Mammary epithelial cell (primary cell): ENCODE measurements at regions not wholly inside any gene's neighbourhood (a gene's known extent, or its start where the extent isn't known, plus 50 kb on each side); places are given as distances from the start of the nearest gene placed in this dataset.

ENCODE experiments used
- CTCF ChIP-seq, 2 donors: IDR thresholded peaks in 1 of 2; conservative IDR thresholded peaks in 1 of 2; 2 replicates each; pipeline ENCODE4 v1.5.1; 2011 to 2012; ENCODE audit warnings: inconsistent platforms in 2 of 2, low read length in 2 of 2, mild to moderate bottlenecking in 2 of 2, control low read depth in 1 of 2, low read depth in 1 of 2; ENCODE audit not compliant: insufficient read depth in 1 of 2; ENCODE audit errors: extremely low read depth in 1 of 2
- EZH2 ChIP-seq: IDR thresholded peaks from 2 replicates; pipeline ENCODE4 v1.6.1; 2012; ENCODE audit warnings: low read length, inconsistent platforms, borderline replicate concordance

GRCh38 chr2:59993726-59994125 is 559.7 kb downstream of the BCL11A start:
- no peak for TF ChIP-seq CTCF (conservative IDR thresholded peaks at IDR 0.05 in 1 of 2, IDR thresholded peaks at IDR 0.05 in 1 of 2; ENCODE audit: extremely low read depth in 1 of 2, insufficient read depth in 1 of 2, low read depth in 1 of 2, low read length in 2 of 2)
- no peak for TF ChIP-seq EZH2
